NB4 (cell line): ENCODE measurements at regions not wholly inside any gene's neighbourhood (a gene's known extent, or its start where the extent isn't known, plus 50 kb on each side); places are given as distances from the start of the nearest gene placed in this dataset.
"Not testable (repeated sequence)": the region's sequence is repeated elsewhere in the genome, so short reads cannot be mapped to it uniquely, and the experiment has no call there.

Source experiments
- DNase-seq: peaks from one replicate; pipeline ENCODE4 v3.0.0; 2010; ENCODE audit warnings: low read depth
- H3K4me3 ChIP-seq: one replicate; pipeline ENCODE4 v1.5.1; 2011; ENCODE audit warnings: mild to moderate bottlenecking, low read depth, low read length, moderate library complexity
- CTCF ChIP-seq: IDR thresholded peaks from one replicate; pipeline ENCODE4 v1.5.1; 2012; ENCODE audit warnings: low read depth, low read length
- MAX ChIP-seq: IDR thresholded peaks from 2 replicates; pipeline ENCODE4 v1.6.1; 2011; ENCODE audit warnings: low read depth, low read length
- MYC ChIP-seq: IDR thresholded peaks from 2 replicates; pipeline ENCODE4 v1.6.1; 2011; ENCODE audit warnings: low read depth, low read length
- POLR2A ChIP-seq: IDR thresholded peaks from 2 replicates; pipeline ENCODE4 v1.6.1; 2011; ENCODE audit warnings: mild to moderate bottlenecking; ENCODE audit not compliant: insufficient read length; ENCODE audit errors: extremely low read depth

GRCh38 chr6:23659125-23659524, 466.9 kb upstream of the NRSN1 start:
- peak; percentile 7 for DNase-seq
- no peak overlapping the region for H3K4me3 ChIP-seq
- peak; percentile 20 for TF ChIP-seq CTCF
- TF ChIP-seq MYC = no peak

GRCh38 chr6:23661549-23661948, 464.5 kb upstream of the NRSN1 start:
- TF ChIP-seq POLR2A = no peak
- TF ChIP-seq CTCF = no peak
- no peak for TF ChIP-seq MAX
- TF ChIP-seq MYC = no peak
- no peak overlapping the region for H3K4me3 ChIP-seq
- no peak for DNase-seq

GRCh38 chr6:23663096-23663495, 462.9 kb upstream of the NRSN1 start:
- H3K4me3 ChIP-seq = no peak overlapping the region
- DNase-seq = no peak
- TF ChIP-seq POLR2A (no peak), CTCF (no peak), MYC (no peak), MAX (no peak)

GRCh38 chr6:23663652-23664051, 462.4 kb upstream of the NRSN1 start:
- H3K4me3 ChIP-seq = no peak overlapping the region
- DNase-seq = no peak
- TF ChIP-seq CTCF (no peak), POLR2A (no peak), MYC (no peak), MAX (no peak)

GRCh38 chr6:23665911-23666310, 460.1 kb upstream of the NRSN1 start:
- not testable (repeated sequence) for H3K4me3 ChIP-seq, DNase-seq

- no peak for TF ChIP-seq CTCF
- no peak for TF ChIP-seq MYC
- no peak for TF ChIP-seq POLR2A
- TF ChIP-seq MAX = no peak
- H3K4me3 ChIP-seq = no peak overlapping the region
- DNase-seq = no peak
These were observed 453.3 kb upstream of the NRSN1 start for GRCh38 chr6:23672737-23673136.
